ENCODE measurements at regions not wholly inside any gene's neighbourhood (a gene's known extent, or its start where the extent isn't known, plus 50 kb on each side); places are given as distances from the start of the nearest gene placed in this dataset.

- ChIA-PET POLR2A (interaction anchor here (0.7 to 5.1 kb wide), 9 partner anchors 10 to 117 kb away, joined by 3 to 50 read pairs (median 4); partner anchors contain the start of gene HNRNPU), CTCF (interaction anchor here (0.5 to 1.7 kb wide), 7 partner anchors 16 to 90 kb away, joined by 3 to 7 read pairs (median 3); partner anchors contain the start of gene HNRNPU)
- TF ChIP-seq CTCF (IDR thresholded peaks at IDR 0.05; ENCODE audit: unreplicated experiment) = no peak
- Mint-ChIP-seq H3K9me3 (ENCODE audit: unreplicated experiment) (no peaks in the 10 kb centered on the region), H3K27me3 (ENCODE audit: insufficient read depth, unreplicated experiment) (no peaks in the 10 kb centered on the region), H3K27ac (ENCODE audit: low read depth, unreplicated experiment) (no peak overlapping the region), H3K4me1 (ENCODE audit: insufficient read depth, unreplicated experiment) (no peaks in the 10 kb centered on the region), H3K4me3 (ENCODE audit: unreplicated experiment) (no peak overlapping the region), H3K36me3 (ENCODE audit: insufficient read depth, unreplicated experiment) (no peaks in the 10 kb centered on the region)
- intact Hi-C loops (cut with micrococcal nuclease) = no loop called here
- no TSS peak for BruUV-seq (replicated peaks)
- DNase-seq (ENCODE audit: unreplicated experiment) = peak; percentile 62
Observed at GRCh38 chr1:244952940-244953339, 88.6 kb upstream of the HNRNPU start.

GRCh38 chr1:244952280-244952933, 88.1 kb upstream of the HNRNPU start:
- POLR2A ChIA-PET = interaction anchor here (0.7 to 5.1 kb wide), 9 partner anchors 11 to 116 kb away, joined by 3 to 50 read pairs (median 4); partner anchors contain the start of gene HNRNPU

DNA sequence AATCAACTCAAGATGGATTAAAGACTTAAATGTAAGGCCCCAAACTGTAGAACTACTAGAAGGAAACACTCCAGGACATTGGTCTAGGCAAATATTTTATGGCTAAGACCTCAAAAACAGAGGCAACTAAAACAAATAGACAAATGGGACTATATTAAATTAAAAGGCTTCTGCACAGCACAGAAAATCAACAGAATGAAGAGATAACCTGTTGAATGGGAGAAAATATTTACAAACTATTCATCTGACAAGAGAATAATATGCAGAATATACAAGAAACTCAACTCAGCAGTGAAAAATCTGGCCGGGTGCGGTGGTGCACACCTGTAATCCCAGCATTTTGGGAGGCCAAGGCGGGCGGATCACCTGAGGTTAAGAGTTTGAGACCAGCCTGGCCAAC, 84.1 kb upstream of the HNRNPU start:
- intact Hi-C loops (cut with micrococcal nuclease) = no loop called here
- Mint-ChIP-seq H3K9me3 (ENCODE audit: unreplicated experiment) (no peaks in the 10 kb centered on the region), H3K36me3 (ENCODE audit: insufficient read depth, unreplicated experiment) (no peaks in the 10 kb centered on the region), H3K27me3 (ENCODE audit: insufficient read depth, unreplicated experiment) (no peaks in the 10 kb centered on the region), H3K27ac (ENCODE audit: low read depth, unreplicated experiment) (no peak overlapping the region), H3K4me3 (ENCODE audit: unreplicated experiment) (no peak overlapping the region), H3K4me1 (ENCODE audit: insufficient read depth, unreplicated experiment) (no peaks in the 10 kb centered on the region)
- DNase-seq (ENCODE audit: unreplicated experiment) = no peak
- ChIA-PET POLR2A (interaction anchor here (1.2 to 1.5 kb wide), 2 partner anchors 10 to 84 kb away, joined by 3 read pairs; partner anchors contain the start of gene HNRNPU), CTCF (interaction anchor here (0.6 kb wide), 1 partner anchor 70 kb away, joined by 3 read pairs; no protein-coding TSS in a partner anchor)
- no TSS peak for BruUV-seq (replicated peaks)
- no peak for TF ChIP-seq CTCF (IDR thresholded peaks at IDR 0.05; ENCODE audit: unreplicated experiment)

More at GRCh38 chr1:244952280-244952933, 88.1 kb upstream of the HNRNPU start:
- TF ChIP-seq CTCF (IDR thresholded peaks at IDR 0.05; ENCODE audit: unreplicated experiment) = no peak
- H3K9me3 Mint-ChIP-seq (ENCODE audit: unreplicated experiment) = no peaks in the 10 kb centered on the region
- no peak for DNase-seq (ENCODE audit: unreplicated experiment)
- intact Hi-C loops (cut with micrococcal nuclease) = no loop called here
- H3K36me3 Mint-ChIP-seq (ENCODE audit: insufficient read depth, unreplicated experiment) = no peaks in the 10 kb centered on the region
- no peaks in the 10 kb centered on the region for H3K27me3 Mint-ChIP-seq (ENCODE audit: insufficient read depth, unreplicated experiment)
- H3K4me1 Mint-ChIP-seq (ENCODE audit: insufficient read depth, unreplicated experiment) = no peaks in the 10 kb centered on the region
- no peak overlapping the region for H3K27ac Mint-ChIP-seq (ENCODE audit: low read depth, unreplicated experiment)
- CTCF ChIA-PET = interaction anchor here (0.5 to 1.7 kb wide), 5 partner anchors 31 to 90 kb away, joined by 3 to 7 read pairs (median 3); partner anchors contain the start of gene HNRNPU
- BruUV-seq (replicated peaks) = no TSS peak
- H3K4me3 Mint-ChIP-seq (ENCODE audit: unreplicated experiment) = no peak overlapping the region

GRCh38 chr1:244945109-244945671, 80.8 kb upstream of the HNRNPU start:
- Mint-ChIP-seq H3K4me3 (ENCODE audit: unreplicated experiment) (no peak overlapping the region), H3K4me1 (ENCODE audit: insufficient read depth, unreplicated experiment) (no peaks in the 10 kb centered on the region), H3K27me3 (ENCODE audit: insufficient read depth, unreplicated experiment) (no peaks in the 10 kb centered on the region), H3K9me3 (ENCODE audit: unreplicated experiment) (no peaks in the 10 kb centered on the region), H3K36me3 (ENCODE audit: insufficient read depth, unreplicated experiment) (no peaks in the 10 kb centered on the region), H3K27ac (ENCODE audit: low read depth, unreplicated experiment) (no peak overlapping the region)
- ChIA-PET POLR2A (interaction anchor here (0.7 kb wide), 3 partner anchors 9 to 319 kb away, joined by 3 to 4 read pairs (median 3); a partner anchor contains a TSS), CTCF (interaction anchor here (0.9 kb wide), 1 partner anchor 42 kb away, joined by 5 read pairs; no protein-coding TSS in a partner anchor)
- no TSS peak for BruUV-seq (replicated peaks)
- DNase-seq (ENCODE audit: unreplicated experiment) = no peak
- intact Hi-C loops (cut with micrococcal nuclease) = no loop called here
- no peak for TF ChIP-seq CTCF (IDR thresholded peaks at IDR 0.05; ENCODE audit: unreplicated experiment)

Data from MCF 10A (cell line).